ENCODE measurements at regions not wholly inside any gene's neighbourhood (a gene's known extent, or its start where the extent isn't known, plus 50 kb on each side); places are given as distances from the start of the nearest gene placed in this dataset.

GRCh38 chr6:14621518-14621917 is 503.9 kb downstream of the CD83 start:
- FAIRE-seq (no peak), DNase-seq (ENCODE audit: low spot score) (no peak), ATAC-seq (peak; percentile 42; the same call in 2 of the 3 replicates)
- ChIA-PET POLR2A (interaction anchor here (0.7 kb wide), 1 partner anchor 416 kb away, joined by 3 read pairs; no protein-coding TSS in a partner anchor), CTCF (ENCODE audit: low intra/inter-chr PET ratio, low total read pairs) (no interaction called here)
- TF ChIP-seq MLX (CRISPR knock-in tag; IDR thresholded peaks at IDR 0.05) = no peak
- TF ChIP-seq HNF1A (IDR thresholded peaks at IDR 0.05; ENCODE audit: low read depth) = no peak
- no peak for TF ChIP-seq HNF1A (CRISPR knock-in tag; IDR thresholded peaks at IDR 0.05; ENCODE audit: borderline replicate concordance)
- TF ChIP-seq ERF (CRISPR knock-in tag; IDR thresholded peaks at IDR 0.05) = no peak
- TF ChIP-seq ZNF562 (CRISPR knock-in tag; IDR thresholded peaks at IDR 0.05; ENCODE audit: borderline replicate concordance) = no peak
- no peak for TF ChIP-seq ZNF292 (CRISPR knock-in tag; IDR thresholded peaks at IDR 0.05; ENCODE audit: borderline replicate concordance, low read depth)
- no peak for TF ChIP-seq LBX2 (CRISPR knock-in tag; IDR thresholded peaks at IDR 0.05; ENCODE audit: borderline replicate concordance)
- no peak for TF ChIP-seq SMAD3 (CRISPR knock-in tag; IDR thresholded peaks at IDR 0.05)
- no peak for TF ChIP-seq ATF7-NPFF (CRISPR knock-in tag; IDR thresholded peaks at IDR 0.05; ENCODE audit: low read depth)
- no peaks in the 10 kb centered on the region for H3K9me3 ChIP-seq (ENCODE audit: low read length)
- H2AFZ ChIP-seq (ENCODE audit: low read length) = no peak overlapping the region
- BruUV-seq (replicated peaks) = no TSS peak
- H3K9ac ChIP-seq (ENCODE audit: insufficient read depth, low read depth, low read length) = no peak overlapping the region; the same call in 1 of the 2 replicates
- H3K4me3 ChIP-seq (replicated peaks in 1 of 3; ENCODE audit: insufficient read depth in 1 of 3, low read depth in 2 of 3, low read length in 3 of 3) = peak overlapping the region in 1 of 3 experiments; percentile 19; a peak in 1 of 6 replicates
- intact Hi-C loops (cut with micrococcal nuclease; ENCODE audit: unreplicated experiment) (no loop called here), in situ Hi-C loops (cut with HindIII; ENCODE audit: extremely low pct_ligation_motif_present, low pct_unique_long_range_greater_than_20kb) (no loop called here)
- peaks cover 0 to 4% of the 10 kb centered on the region in 2 experiments; a peak in 2 of 5 replicates for H3K27me3 ChIP-seq (ENCODE audit: control insufficient read depth in 1 of 2, insufficient read depth in 2 of 2, low read length in 2 of 2)
- H3K36me3 ChIP-seq (replicated peaks in 1 of 2; ENCODE audit: control insufficient read depth in 1 of 2, insufficient read depth in 2 of 2, low read length in 2 of 2) = no peaks in the 10 kb centered on the region
- peaks cover 38% of the 10 kb centered on the region for H3K4me1 ChIP-seq (ENCODE audit: insufficient read depth, low read length)
- H3K4me2 ChIP-seq (ENCODE audit: low read depth, low read length) = peak overlapping the region; percentile 57
- 3% methylated on average over 5 of the region's 5 CpGs for WGBS (ENCODE audit: low lambda C conversion rate)
- H3K79me2 ChIP-seq (ENCODE audit: insufficient read depth, low read length) = no peaks in the 10 kb centered on the region
- H4K20me1 ChIP-seq (ENCODE audit: insufficient read depth, low read length) = no peaks in the 10 kb centered on the region
- H3K27ac ChIP-seq (ENCODE audit: extremely low read length, insufficient read depth, low read length) = no peak overlapping the region

Data from HepG2 (cell line).